GM12892 (cell line): ENCODE measurements at regions not wholly inside any gene's neighbourhood (a gene's known extent, or its start where the extent isn't known, plus 50 kb on each side); places are given as distances from the start of the nearest gene placed in this dataset.

ENCODE experiments used
- POLR2A ChIP-seq: IDR thresholded peaks from 2 replicates; pipeline ENCODE4 v1.6.1; 2011; ENCODE audit warnings: low read depth, low read length, control low read depth
- POLR2AphosphoS5 ChIP-seq: IDR thresholded peaks from 2 replicates; pipeline ENCODE4 v1.6.1; 2011; ENCODE audit warnings: low read depth, low read length, control low read depth
- TAF1 ChIP-seq: IDR thresholded peaks from 2 replicates; pipeline ENCODE4 v1.6.1; 2011; ENCODE audit warnings: low read depth, mild to moderate bottlenecking, control low read depth, low read length, borderline replicate concordance

- TF ChIP-seq POLR2AphosphoS5 (no peak), POLR2A (no peak), TAF1 (no peak)
Measured at GRCh38 chr12:63038713-63039100, 103.8 kb upstream of the PPM1H start.
